ENCODE measurements at regions not wholly inside any gene's neighbourhood (a gene's known extent, or its start where the extent isn't known, plus 50 kb on each side); places are given as distances from the start of the nearest gene placed in this dataset.

DNA sequence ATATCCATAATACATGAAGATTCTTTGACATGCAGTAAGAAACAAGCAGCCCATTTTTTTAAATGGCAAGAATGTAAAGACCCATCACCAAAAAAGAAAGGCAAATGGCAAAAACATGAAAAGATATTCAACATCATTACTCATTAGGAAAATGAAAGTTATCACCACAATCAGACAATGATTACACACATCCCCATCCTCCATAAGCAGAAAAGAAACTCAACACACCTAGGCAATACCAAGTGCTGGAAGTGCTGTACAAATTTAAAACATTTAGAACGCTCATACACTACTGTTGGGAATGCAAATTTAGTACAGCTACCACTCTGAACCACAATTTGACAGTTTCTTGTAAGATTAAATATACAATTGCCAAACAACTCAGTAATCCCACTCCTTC, 466.7 kb downstream of the ACTL7B start:
- peaks cover 30% of the 10 kb centered on the region for H3K4me1 Mint-ChIP-seq (ENCODE audit: unreplicated experiment)
- TF ChIP-seq, protein P1, sequence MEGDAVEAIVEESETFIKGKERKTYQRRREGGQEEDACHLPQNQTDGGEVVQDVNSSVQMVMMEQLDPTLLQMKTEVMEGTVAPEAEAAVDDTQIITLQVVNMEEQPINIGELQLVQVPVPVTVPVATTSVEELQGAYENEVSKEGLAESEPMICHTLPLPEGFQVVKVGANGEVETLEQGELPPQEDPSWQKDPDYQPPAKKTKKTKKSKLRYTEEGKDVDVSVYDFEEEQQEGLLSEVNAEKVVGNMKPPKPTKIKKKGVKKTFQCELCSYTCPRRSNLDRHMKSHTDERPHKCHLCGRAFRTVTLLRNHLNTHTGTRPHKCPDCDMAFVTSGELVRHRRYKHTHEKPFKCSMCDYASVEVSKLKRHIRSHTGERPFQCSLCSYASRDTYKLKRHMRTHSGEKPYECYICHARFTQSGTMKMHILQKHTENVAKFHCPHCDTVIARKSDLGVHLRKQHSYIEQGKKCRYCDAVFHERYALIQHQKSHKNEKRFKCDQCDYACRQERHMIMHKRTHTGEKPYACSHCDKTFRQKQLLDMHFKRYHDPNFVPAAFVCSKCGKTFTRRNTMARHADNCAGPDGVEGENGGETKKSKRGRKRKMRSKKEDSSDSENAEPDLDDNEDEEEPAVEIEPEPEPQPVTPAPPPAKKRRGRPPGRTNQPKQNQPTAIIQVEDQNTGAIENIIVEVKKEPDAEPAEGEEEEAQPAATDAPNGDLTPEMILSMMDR (IDR thresholded peaks at IDR 0.05) = no peak
- DNase-seq (ENCODE audit: extremely low spot score, unreplicated experiment) = no peak
- no peaks in the 10 kb centered on the region for H3K36me3 Mint-ChIP-seq (ENCODE audit: unreplicated experiment)
- no peak overlapping the region for H3K27ac Mint-ChIP-seq (ENCODE audit: unreplicated experiment)
- no peaks in the 10 kb centered on the region for H3K27me3 Mint-ChIP-seq (ENCODE audit: unreplicated experiment)
- no peak overlapping the region for H3K4me3 Mint-ChIP-seq (ENCODE audit: unreplicated experiment)
- H3K9me3 Mint-ChIP-seq (ENCODE audit: unreplicated experiment) = no peaks in the 10 kb centered on the region

DNA sequence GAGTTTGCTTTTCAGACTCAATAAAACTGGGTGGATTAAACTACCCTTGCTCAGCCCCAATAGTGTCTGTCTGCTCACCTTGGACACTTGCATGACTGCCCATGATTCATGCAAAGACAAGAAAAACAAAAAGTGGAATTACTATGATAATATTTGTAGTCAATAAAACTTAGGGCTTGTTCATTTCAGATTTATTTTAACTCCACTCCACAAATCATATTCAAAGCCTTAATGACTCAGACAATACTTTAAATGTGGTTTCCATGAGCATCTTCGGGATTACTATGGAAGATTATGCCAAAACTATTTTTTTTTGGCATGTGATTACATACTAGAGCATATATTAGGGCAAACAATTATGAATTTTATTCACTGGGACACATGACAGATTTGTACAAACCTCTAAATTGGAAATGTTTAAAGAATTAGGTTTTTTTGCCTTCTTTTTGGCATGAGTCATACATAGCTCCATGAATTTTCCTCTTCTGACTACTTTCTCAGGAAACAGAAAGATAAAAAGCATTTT, 468.9 kb downstream of the ACTL7B start:
- H3K4me1 Mint-ChIP-seq (ENCODE audit: unreplicated experiment) = peaks cover 38% of the 10 kb centered on the region
- no peaks in the 10 kb centered on the region for H3K36me3 Mint-ChIP-seq (ENCODE audit: unreplicated experiment)
- H3K27me3 Mint-ChIP-seq (ENCODE audit: unreplicated experiment) = no peaks in the 10 kb centered on the region
- no peak for DNase-seq (ENCODE audit: extremely low spot score, unreplicated experiment)
- peak overlapping the region; percentile 86 for H3K27ac Mint-ChIP-seq (ENCODE audit: unreplicated experiment)
- H3K4me3 Mint-ChIP-seq (ENCODE audit: unreplicated experiment) = no peak overlapping the region
- no peaks in the 10 kb centered on the region for H3K9me3 Mint-ChIP-seq (ENCODE audit: unreplicated experiment)
- TF ChIP-seq, protein P1 (IDR thresholded peaks at IDR 0.05) = no peak

DNA sequence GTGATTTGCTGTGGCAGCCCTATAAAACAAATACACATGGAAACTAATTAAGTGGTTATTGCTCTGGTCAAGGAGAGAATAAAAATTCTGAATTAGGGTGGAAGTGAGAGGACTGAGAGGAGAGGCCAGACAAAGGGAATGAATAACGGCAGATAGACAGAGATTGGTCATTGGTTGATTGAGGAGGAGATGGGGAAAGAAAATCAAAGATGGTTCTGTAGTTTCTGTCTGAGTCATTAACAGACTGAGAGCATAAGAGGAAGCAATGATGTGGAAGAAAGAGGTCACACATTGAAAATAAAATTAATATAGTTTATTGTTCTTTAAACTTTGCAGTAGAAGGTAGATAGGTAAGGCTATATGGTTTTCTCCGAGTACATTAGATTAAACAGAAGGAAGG, 469.8 kb downstream of the ACTL7B start:
- no peak overlapping the region for H3K4me3 Mint-ChIP-seq (ENCODE audit: unreplicated experiment)
- H3K27me3 Mint-ChIP-seq (ENCODE audit: unreplicated experiment) = no peaks in the 10 kb centered on the region
- peaks cover 38% of the 10 kb centered on the region for H3K4me1 Mint-ChIP-seq (ENCODE audit: unreplicated experiment)
- H3K27ac Mint-ChIP-seq (ENCODE audit: unreplicated experiment) = peak overlapping the region; percentile 86
- TF ChIP-seq, protein P1 (IDR thresholded peaks at IDR 0.05) = no peak
- H3K9me3 Mint-ChIP-seq (ENCODE audit: unreplicated experiment) = no peaks in the 10 kb centered on the region
- no peaks in the 10 kb centered on the region for H3K36me3 Mint-ChIP-seq (ENCODE audit: unreplicated experiment)
- DNase-seq (ENCODE audit: extremely low spot score, unreplicated experiment) = no peak

DNA sequence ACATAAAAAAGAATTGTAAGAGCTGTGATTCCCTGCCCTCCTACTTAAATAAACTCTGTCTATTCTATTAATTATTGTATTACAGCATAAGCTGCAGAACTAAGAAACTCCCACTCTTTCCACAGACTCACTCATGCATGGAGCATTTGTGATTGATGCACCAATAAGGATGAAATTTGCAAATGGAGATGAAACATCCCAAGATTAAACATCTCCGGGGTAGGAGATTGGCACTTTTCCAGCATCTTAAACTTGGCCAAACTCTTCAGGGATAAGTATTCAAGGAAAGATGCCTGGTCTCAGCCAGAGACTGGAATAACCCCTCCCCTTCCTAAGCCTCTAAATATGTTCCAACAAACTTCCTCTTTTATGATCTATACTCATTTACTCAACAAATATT, 472.0 kb downstream of the ACTL7B start:
- no peaks in the 10 kb centered on the region for H3K36me3 Mint-ChIP-seq (ENCODE audit: unreplicated experiment)
- no peak for DNase-seq (ENCODE audit: extremely low spot score, unreplicated experiment)
- H3K4me3 Mint-ChIP-seq (ENCODE audit: unreplicated experiment) = no peak overlapping the region
- H3K27me3 Mint-ChIP-seq (ENCODE audit: unreplicated experiment) = no peaks in the 10 kb centered on the region
- TF ChIP-seq, protein P1 (IDR thresholded peaks at IDR 0.05) = no peak
- H3K4me1 Mint-ChIP-seq (ENCODE audit: unreplicated experiment) = peaks cover 45% of the 10 kb centered on the region
- no peaks in the 10 kb centered on the region for H3K9me3 Mint-ChIP-seq (ENCODE audit: unreplicated experiment)
- H3K27ac Mint-ChIP-seq (ENCODE audit: unreplicated experiment) = no peak overlapping the region

DNA sequence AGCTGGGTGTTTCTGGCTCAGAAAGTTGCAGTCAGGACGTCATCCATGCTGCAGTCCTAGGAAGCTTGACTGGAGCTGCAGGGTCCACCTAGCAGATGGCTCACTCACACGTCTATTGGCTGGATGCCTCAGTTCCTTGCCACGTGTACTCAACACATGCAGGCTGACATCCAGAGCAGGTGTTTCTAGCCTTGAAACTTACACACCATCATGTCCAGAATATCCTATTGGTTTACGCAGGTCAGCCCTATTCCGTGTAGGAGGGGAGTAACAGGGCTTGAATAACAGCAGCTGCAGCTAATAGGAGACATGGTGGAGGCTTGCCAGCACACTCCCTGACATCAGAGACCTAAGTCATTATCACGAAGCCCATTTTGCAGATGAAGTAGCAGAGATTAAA, 473.5 kb downstream of the ACTL7B start:
- DNase-seq (ENCODE audit: extremely low spot score, unreplicated experiment) = no peak
- no peak overlapping the region for H3K27ac Mint-ChIP-seq (ENCODE audit: unreplicated experiment)
- no peaks in the 10 kb centered on the region for H3K9me3 Mint-ChIP-seq (ENCODE audit: unreplicated experiment)
- H3K4me3 Mint-ChIP-seq (ENCODE audit: unreplicated experiment) = no peak overlapping the region
- H3K4me1 Mint-ChIP-seq (ENCODE audit: unreplicated experiment) = peaks cover 51% of the 10 kb centered on the region
- no peaks in the 10 kb centered on the region for H3K36me3 Mint-ChIP-seq (ENCODE audit: unreplicated experiment)
- TF ChIP-seq, protein P1 (IDR thresholded peaks at IDR 0.05) = no peak
- no peaks in the 10 kb centered on the region for H3K27me3 Mint-ChIP-seq (ENCODE audit: unreplicated experiment)

Data from osteocyte (in vitro differentiated cells).